T-helper 1 cell treated with Interleukin-12 subunit alpha and Interleukin-12 subunit beta and Interleukin-4 antibody, amounts not matched to agents 30 μg/mL and 1 μg/mL, for 36 hours (primary cell): ENCODE measurements at regions not wholly inside any gene's neighbourhood (a gene's known extent, or its start where the extent isn't known, plus 50 kb on each side); places are given as distances from the start of the nearest gene placed in this dataset.
"Not testable (repeated sequence)": the region's sequence is repeated elsewhere in the genome, so short reads cannot be mapped to it uniquely, and the experiment has no call there.

Source experiments
- H3K27ac Mint-ChIP-seq: one replicate; pipeline ENCODE4 v1.8.0; 2021; ENCODE audit warnings: mild to moderate bottlenecking, mixed read lengths
- H3K27me3 Mint-ChIP-seq: one replicate; pipeline ENCODE4 v1.8.0; 2021; ENCODE audit warnings: low read depth, mixed read lengths
- H3K36me3 Mint-ChIP-seq: one replicate; pipeline ENCODE4 v1.8.0; 2021; ENCODE audit warnings: low read depth, mixed read lengths
- H3K4me1 Mint-ChIP-seq: one replicate; pipeline ENCODE4 v1.8.0; 2021; ENCODE audit warnings: low read depth, mixed read lengths
- H3K4me3 Mint-ChIP-seq: one replicate; pipeline ENCODE4 v1.8.0; 2021; ENCODE audit warnings: mild to moderate bottlenecking, moderate library complexity, mixed read lengths
- H3K9me3 Mint-ChIP-seq: one replicate; pipeline ENCODE4 v1.8.0; 2021; ENCODE audit warnings: mixed read lengths

- H3K4me3 Mint-ChIP-seq, result no peak overlapping the region
- no peak overlapping the region for H3K27ac Mint-ChIP-seq
- no peaks in the 10 kb centered on the region for H3K36me3 Mint-ChIP-seq
- H3K9me3 Mint-ChIP-seq, result no peaks in the 10 kb centered on the region
- H3K27me3 Mint-ChIP-seq, result no peaks in the 10 kb centered on the region
- H3K4me1 Mint-ChIP-seq, result no peaks in the 10 kb centered on the region
Measured at GRCh38 chr18:55696811-55697210, 108.8 kb upstream of the TCF4 start.

DNA sequence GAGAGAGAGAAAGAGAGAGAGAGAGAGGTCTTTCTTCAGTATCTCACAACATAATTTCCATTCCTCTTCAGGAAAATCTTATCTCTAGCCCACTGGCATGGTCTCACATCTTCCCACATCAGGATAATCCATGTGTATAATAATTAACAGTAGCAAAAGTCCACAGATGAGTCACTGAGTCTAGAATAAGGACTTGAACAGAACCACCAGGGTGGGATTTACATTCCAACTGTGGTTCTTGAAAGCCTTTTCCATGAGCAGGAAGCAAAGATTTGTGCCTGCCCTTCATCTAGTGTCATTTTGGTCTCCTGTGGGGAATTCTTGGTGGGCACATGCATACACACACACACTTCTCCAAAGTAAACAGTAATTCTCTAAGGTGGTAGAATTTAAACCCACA is 107.1 kb upstream of the TCF4 start:
- no peak overlapping the region for H3K4me3 Mint-ChIP-seq
- H3K4me1 Mint-ChIP-seq, result no peaks in the 10 kb centered on the region
- H3K36me3 Mint-ChIP-seq, result no peaks in the 10 kb centered on the region
- H3K27ac Mint-ChIP-seq, result no peak overlapping the region
- H3K27me3 Mint-ChIP-seq, result no peaks in the 10 kb centered on the region
- H3K9me3 Mint-ChIP-seq, result no peaks in the 10 kb centered on the region

DNA sequence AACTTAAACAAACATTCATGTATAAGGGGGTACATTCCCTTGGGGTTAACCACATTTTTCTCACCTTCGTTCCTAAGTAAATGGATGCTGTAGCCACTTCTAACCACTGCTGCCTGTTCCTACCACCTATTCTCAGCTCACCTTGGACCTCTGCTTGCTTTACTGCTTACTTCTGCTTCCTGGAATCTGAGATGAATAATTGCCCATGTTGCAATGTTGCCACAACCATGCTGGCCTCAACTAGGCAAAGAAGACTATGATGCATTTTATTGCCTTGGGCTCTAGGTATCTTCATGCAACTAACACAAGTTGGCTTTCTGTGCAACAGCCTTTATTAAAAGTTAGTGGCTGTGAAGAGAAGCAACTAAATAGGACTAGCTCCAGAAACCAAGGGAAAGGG is 106.3 kb upstream of the TCF4 start:
- no peaks in the 10 kb centered on the region for H3K27me3 Mint-ChIP-seq
- H3K27ac Mint-ChIP-seq, result no peak overlapping the region

DNA sequence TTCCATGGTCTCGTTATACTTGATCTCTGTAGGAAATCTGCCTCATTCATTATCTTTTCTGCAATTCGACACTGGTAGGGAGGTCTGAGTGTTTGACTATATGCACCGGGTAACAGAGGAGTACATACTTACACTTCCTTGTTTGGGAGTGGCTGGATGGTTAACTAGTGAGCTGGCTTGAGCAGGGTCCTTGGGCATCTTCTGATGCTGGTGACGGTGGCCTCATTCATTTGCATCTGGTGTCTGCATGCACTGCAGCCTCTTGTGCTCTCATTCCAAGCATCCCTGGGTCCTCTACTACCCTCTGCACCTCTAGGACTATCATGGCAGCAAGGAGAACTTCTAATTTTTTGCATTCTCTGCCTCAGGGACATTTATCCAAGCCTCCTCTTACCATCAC is 100.0 kb upstream of the TCF4 start:
- Mint-ChIP-seq H3K9me3 (no peaks in the 10 kb centered on the region), H3K4me3 (no peak overlapping the region), H3K27ac (no peak overlapping the region)

More for the DNA sequence above, 106.3 kb upstream of the TCF4 start:
- H3K4me3 Mint-ChIP-seq, result no peak overlapping the region
- no peaks in the 10 kb centered on the region for H3K4me1 Mint-ChIP-seq
- H3K36me3 Mint-ChIP-seq, result no peaks in the 10 kb centered on the region
- no peaks in the 10 kb centered on the region for H3K9me3 Mint-ChIP-seq

DNA sequence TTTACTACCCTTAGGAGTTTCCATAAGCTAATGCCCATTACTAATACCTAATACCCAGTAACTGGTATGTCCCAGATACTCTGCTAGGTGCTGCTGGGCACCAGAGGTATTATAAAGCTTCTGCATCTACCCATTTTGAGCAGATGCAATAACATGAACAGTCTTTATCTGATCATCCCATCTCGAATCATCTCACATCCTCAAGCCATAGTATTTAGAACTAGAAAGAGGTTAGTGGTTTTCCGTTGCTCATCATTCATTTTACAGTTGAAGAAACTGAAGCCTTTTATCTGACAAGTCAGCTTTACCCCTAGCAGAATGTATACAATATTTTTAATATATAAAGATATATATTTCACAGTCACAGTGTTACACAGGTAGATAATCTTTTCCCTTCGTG is 99.1 kb upstream of the TCF4 start:
- no peak overlapping the region for H3K4me3 Mint-ChIP-seq
- H3K27me3 Mint-ChIP-seq, result no peaks in the 10 kb centered on the region
- H3K27ac Mint-ChIP-seq, result no peak overlapping the region
- H3K9me3 Mint-ChIP-seq, result no peaks in the 10 kb centered on the region
- no peaks in the 10 kb centered on the region for H3K4me1 Mint-ChIP-seq
- H3K36me3 Mint-ChIP-seq, result no peaks in the 10 kb centered on the region

More for the DNA sequence above, 100.0 kb upstream of the TCF4 start:
- Mint-ChIP-seq H3K36me3 (no peaks in the 10 kb centered on the region), H3K27me3 (no peaks in the 10 kb centered on the region), H3K4me1 (no peaks in the 10 kb centered on the region)

- Mint-ChIP-seq H3K36me3 (no peaks in the 10 kb centered on the region), H3K27ac (no peak overlapping the region), H3K4me3 (no peak overlapping the region), H3K9me3 (no peaks in the 10 kb centered on the region), H3K4me1 (no peaks in the 10 kb centered on the region), H3K27me3 (no peaks in the 10 kb centered on the region)
Measured at GRCh38 chr18:55685638-55686037, 97.6 kb upstream of the TCF4 start.

GRCh38 chr18:55672574-55673361 is 84.8 kb upstream of the TCF4 start:
- Mint-ChIP-seq H3K27me3 (no peaks in the 10 kb centered on the region), H3K27ac (no peak overlapping the region), H3K9me3 (no peaks in the 10 kb centered on the region), H3K4me1 (no peaks in the 10 kb centered on the region), H3K4me3 (no peak overlapping the region), H3K36me3 (no peaks in the 10 kb centered on the region)

DNA sequence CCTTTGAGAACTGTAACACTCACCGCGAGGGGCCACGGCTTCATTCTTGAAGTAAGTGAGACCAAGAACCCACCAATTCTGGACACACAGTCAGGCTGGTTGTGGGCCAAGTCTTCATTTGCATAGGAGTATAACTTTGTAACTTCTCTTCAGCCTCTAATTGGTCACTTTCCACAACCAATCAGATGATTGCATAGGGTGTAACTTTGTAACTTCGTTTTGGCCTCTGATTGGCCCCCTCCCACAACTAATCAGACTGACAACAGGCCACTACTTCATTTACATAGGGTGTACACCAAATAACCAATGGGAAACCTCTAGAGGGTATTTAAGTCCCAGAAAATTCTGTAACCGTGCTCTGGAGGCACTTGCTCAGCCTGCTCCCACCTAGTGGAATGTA is 77.5 kb upstream of the TCF4 start:
- H3K4me1 Mint-ChIP-seq, result no peaks in the 10 kb centered on the region
- no peaks in the 10 kb centered on the region for H3K27me3 Mint-ChIP-seq
- H3K27ac Mint-ChIP-seq, result no peak overlapping the region
- no peaks in the 10 kb centered on the region for H3K36me3 Mint-ChIP-seq
- H3K9me3 Mint-ChIP-seq, result peaks cover 4% of the 10 kb centered on the region
- no peak overlapping the region for H3K4me3 Mint-ChIP-seq

DNA sequence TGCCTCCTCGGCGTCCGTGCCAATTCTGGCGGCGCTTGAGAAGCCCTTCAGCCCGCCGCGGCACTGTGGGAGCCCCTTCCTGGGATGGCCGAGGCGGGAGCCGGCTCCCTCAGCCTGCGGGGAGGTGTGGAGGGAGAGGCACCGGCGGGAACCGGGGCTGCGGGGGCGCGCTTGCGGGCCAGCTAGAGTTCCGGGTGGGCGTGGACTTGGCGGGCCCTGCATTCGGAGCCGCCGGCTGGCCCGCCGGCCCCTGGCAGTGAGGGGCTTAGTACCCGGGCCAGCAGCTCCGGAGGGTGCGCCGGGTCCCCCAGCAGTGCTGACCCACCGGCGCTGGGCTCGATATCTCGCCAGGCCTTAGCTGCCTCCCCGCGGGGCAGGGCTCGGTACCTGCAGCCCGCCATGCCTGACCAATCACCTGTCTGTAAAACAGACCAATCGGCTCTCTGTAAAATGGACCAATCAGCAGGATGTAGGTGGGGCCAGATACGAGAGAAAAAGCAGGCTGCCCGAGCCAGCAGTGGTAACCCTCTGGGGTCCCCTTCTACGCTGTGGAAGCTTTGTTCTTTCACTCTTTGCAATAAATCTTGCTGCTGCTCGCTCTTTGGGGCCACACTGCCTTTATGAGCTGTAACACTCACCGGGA is 76.9 kb upstream of the TCF4 start:
- not testable (repeated sequence) for H3K4me3 Mint-ChIP-seq, H3K27ac Mint-ChIP-seq, H3K36me3 Mint-ChIP-seq, H3K27me3 Mint-ChIP-seq, H3K4me1 Mint-ChIP-seq, H3K9me3 Mint-ChIP-seq

DNA sequence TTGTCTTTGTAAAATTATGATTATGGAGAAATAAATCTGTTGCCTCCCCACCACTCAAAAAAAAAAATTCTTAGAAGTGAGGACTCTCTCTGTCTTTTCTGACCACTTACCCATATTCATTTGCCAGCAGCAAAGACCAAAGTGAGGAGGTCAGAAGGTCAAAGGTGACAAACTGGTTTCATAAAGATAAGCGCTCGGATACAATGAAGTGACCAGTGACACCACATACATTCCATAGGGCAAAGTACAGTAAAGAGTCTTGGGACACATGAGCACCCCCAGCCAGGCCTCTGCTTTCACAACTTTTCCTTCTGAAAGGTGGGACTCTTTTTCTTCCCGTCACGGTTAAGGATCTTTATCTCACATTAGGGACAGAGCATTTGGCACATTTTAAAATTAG is 75.9 kb upstream of the TCF4 start:
- no peak overlapping the region for H3K27ac Mint-ChIP-seq
- no peaks in the 10 kb centered on the region for H3K4me1 Mint-ChIP-seq
- H3K36me3 Mint-ChIP-seq, result no peaks in the 10 kb centered on the region
- no peaks in the 10 kb centered on the region for H3K27me3 Mint-ChIP-seq
- H3K4me3 Mint-ChIP-seq, result no peak overlapping the region
- peaks cover 4% of the 10 kb centered on the region for H3K9me3 Mint-ChIP-seq

DNA sequence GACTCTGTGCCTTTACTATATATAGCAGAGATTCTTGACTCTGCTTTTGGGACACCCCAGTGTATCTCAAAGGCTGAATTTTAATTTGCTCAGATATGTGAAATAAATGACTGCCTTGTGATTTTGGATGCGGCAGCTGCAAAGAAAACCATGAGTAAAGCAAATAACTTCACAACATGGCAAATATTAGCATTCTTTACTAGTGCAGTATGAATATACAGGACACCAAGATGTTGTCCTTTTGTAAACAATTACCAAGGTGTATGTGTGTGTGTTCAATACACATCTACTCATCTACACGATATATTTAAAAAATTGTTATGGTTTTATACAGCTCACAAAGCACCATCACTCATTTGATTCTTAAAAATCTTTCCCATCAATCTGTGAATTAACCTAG is 70.6 kb upstream of the TCF4 start:
- Mint-ChIP-seq H3K36me3 (no peaks in the 10 kb centered on the region), H3K4me3 (no peak overlapping the region), H3K4me1 (no peaks in the 10 kb centered on the region), H3K27me3 (no peaks in the 10 kb centered on the region), H3K9me3 (no peaks in the 10 kb centered on the region), H3K27ac (no peak overlapping the region)

DNA sequence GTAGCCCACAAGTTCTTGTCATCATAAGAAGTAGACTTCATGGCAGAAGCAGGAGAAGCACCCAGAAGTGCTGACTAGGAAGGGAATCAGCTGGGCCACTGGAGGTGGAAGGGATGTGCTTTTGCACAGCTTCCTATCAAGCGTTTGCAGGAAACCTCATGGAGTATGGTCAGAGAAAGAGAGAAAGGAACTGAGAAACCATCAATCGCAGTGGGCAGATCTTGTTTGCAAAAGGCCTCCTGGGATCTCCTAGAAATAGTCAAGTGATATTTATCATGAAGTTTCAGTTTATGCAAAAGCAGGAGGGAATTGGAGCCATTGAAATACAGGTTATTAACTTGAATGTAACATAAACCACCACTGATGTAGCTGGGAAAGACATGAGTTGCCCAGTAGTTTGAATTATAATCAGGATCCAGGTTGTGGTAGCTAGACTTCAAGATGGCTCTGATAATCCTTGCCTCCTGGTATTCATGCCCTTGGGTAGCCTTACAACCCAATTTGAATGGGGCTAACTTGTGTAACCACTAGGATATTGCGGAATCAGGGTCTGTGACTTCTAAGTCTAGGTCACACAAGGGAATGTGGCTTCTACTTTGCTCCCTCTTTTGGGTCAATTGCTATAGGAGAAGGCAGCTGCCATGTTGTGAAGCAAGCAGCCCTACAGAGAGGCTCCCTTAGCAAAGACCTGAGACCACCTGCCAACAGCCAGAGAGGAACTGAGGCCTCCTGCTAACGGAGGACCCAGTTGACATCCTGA is 69.8 kb upstream of the TCF4 start:
- no peak overlapping the region for H3K4me3 Mint-ChIP-seq
- H3K36me3 Mint-ChIP-seq, result no peaks in the 10 kb centered on the region
- no peaks in the 10 kb centered on the region for H3K9me3 Mint-ChIP-seq
- no peak overlapping the region for H3K27ac Mint-ChIP-seq
- H3K27me3 Mint-ChIP-seq, result no peaks in the 10 kb centered on the region
- no peaks in the 10 kb centered on the region for H3K4me1 Mint-ChIP-seq

- Mint-ChIP-seq H3K27me3 (no peaks in the 10 kb centered on the region), H3K4me3 (no peak overlapping the region), H3K36me3 (no peaks in the 10 kb centered on the region), H3K9me3 (no peaks in the 10 kb centered on the region), H3K27ac (no peak overlapping the region), H3K4me1 (no peaks in the 10 kb centered on the region)
Measured at GRCh38 chr18:55654986-55655385, 67.0 kb upstream of the TCF4 start.

DNA sequence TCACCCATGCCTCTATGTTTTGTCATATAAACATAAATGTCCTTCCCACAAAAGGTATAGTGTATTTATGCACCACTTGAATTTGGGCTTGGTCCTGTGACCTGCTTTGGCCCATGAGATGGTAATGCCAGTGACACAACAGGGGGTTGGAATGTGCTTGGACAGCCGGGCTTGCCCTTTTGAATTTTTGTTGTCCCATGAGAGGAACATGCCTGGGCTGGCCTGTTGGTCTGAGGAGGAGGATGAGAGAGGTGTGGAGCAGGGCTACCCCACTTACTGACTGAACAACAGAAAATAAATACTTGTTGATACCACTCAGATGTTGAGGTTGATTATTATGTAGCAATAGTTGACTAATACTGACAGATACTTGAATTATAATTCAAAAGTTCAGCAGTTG is 63.2 kb upstream of the TCF4 start:
- Mint-ChIP-seq H3K27me3 (no peaks in the 10 kb centered on the region), H3K9me3 (no peaks in the 10 kb centered on the region), H3K4me1 (no peaks in the 10 kb centered on the region), H3K27ac (no peak overlapping the region), H3K4me3 (no peak overlapping the region), H3K36me3 (no peaks in the 10 kb centered on the region)

- no peaks in the 10 kb centered on the region for H3K9me3 Mint-ChIP-seq
- no peaks in the 10 kb centered on the region for H3K4me1 Mint-ChIP-seq
- H3K27ac Mint-ChIP-seq, result no peak overlapping the region
- no peaks in the 10 kb centered on the region for H3K36me3 Mint-ChIP-seq
- H3K27me3 Mint-ChIP-seq, result no peaks in the 10 kb centered on the region
- no peak overlapping the region for H3K4me3 Mint-ChIP-seq
Measured at GRCh38 chr18:55650363-55650870, 62.4 kb upstream of the TCF4 start.
